ENCODE measurements at regions not wholly inside any gene's neighbourhood (a gene's known extent, or its start where the extent isn't known, plus 50 kb on each side); places are given as distances from the start of the nearest gene placed in this dataset.

DNA sequence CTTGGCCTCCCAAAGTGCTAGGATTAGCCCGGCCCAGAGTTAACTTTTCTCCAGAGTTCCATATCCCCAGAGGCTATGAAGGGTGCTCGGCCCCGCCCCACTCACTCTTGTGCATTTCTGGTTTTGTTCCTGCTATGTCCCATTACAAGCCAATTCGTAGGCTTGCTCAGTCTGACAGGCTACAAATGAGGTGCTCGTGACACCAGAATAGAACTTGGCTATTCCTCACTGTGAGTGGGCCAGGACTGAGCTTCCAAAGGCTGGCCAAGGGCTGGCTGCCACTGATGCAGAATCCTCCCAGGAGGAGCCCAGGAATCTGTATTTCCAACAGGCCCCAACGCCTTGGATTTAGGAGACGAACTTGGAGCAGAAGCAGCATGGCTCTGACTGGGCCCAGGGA is 282.7 kb upstream of the C2CD4B start:
- DNase-seq: no peak

DNA sequence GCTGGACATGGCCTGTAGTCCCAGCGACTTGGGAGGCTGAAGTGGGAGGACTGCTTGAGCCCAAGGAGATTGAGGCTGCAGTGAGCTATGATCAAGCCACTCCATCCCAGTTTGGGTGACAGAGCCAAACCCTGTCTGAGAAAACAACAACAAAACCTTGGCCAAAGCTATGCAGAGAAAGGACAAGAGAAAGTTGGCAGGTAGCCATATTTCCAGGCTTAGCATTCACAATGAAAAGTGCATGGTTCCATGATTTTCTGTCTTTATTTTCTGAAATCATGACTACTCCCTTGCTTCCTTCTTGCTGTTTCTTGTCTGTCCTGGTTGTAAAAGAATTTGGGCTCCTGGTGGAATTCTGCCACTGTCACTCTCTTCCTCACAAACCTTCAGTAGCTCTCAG is 284.6 kb upstream of the C2CD4B start:
- DNase-seq: no peak

DNA sequence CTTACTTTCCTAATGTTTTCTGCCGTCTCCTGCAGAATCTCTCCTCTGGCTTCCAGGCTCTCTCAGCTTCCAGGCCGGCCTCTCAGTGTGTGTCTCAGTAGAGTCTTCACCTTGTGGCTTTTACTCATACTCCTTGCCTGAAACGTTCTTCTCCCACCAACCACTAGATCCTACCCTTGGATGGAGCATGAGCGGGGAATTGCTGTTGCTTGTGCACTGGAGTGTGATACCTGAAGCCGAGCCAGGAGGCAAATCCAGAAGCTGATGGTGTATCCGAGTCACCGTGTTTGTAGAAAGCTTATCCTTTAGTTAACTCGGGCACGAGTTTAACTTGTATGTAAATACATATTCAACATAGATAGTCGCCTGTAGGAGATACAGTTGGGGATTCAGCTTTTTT is 285.0 kb upstream of the C2CD4B start:
- no peak for DNase-seq

DNA sequence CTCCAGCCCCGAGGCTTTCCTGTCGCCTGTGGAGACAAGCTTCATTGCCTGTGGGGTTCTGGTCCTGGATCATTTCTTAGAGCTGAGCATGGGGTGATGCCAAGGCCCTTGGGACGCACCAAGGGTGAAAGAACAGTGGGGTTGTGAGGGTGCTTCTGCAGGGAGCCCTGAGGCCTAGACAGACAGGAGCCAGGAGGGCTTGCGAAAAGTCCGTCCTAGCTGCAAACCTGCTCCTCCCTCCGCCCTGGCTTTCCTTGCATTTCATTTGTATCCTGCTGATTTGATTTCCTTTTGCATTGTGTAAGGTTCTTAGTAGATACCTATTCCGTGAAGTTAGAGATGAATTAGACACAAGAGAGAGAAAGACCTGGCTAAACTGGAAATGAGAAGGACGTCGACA is 286.9 kb upstream of the C2CD4B start:
- no peak for DNase-seq

DNA sequence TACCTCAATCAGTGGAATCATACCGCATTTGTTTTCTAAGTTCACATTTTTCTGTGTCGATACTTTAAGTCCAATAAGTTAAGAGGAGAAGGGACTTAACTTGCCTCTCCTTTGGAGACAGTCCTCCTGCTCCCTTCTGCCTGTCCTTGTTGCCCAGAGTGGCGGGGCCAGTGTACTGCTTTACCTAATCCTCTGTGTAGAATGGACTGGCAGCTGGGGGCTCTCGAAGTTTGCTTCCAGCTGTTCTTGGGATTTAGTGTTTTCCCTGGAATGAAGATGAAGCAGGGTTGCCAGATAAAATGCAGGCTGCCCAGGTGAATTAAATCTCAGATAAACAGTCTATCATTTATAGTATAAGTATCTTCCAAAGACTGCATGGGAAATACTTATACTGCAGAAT is 287.6 kb upstream of the C2CD4B start:
- DNase-seq: no peak

DNA sequence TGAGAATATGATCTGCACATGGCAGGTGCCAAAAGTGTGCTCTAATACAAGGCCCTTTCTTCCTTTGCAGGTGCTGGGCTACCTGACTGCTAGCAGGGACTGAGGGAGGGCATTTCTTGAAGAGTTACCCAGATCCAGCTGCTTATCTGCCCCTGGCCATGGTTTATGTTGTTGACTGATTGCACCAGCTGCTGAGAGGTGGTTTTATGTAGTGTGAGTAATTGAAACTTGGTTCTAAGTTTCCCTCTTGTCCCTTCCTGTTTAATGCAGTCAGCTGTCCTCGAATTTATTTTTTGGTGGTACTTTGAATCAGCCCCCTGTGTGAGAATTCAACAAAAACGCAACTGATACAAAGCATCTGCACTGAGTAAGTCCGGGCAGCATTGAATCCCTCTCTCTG is 288.3 kb upstream of the C2CD4B start:
- DNase-seq: no peak

DNA sequence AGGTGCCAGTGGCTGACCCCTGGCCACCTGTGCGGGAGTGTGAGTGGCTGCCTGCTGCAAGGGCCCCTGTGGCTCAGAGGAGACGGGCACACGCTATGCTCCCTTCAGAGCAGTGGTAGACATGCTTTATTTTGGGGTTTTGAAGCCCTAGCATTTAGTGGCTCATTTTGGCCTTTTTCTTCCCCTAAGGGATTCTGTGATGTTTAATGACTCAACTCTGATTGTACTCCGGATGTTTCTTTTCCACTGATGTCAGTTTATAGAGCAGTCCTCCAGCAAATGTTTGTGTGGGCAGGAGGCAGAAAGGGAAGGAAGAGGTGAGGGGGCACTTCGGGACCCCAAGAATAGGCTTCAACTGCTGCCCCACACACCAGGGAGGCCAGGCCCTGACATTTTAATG is 288.9 kb upstream of the C2CD4B start:
- no peak for DNase-seq

DNA sequence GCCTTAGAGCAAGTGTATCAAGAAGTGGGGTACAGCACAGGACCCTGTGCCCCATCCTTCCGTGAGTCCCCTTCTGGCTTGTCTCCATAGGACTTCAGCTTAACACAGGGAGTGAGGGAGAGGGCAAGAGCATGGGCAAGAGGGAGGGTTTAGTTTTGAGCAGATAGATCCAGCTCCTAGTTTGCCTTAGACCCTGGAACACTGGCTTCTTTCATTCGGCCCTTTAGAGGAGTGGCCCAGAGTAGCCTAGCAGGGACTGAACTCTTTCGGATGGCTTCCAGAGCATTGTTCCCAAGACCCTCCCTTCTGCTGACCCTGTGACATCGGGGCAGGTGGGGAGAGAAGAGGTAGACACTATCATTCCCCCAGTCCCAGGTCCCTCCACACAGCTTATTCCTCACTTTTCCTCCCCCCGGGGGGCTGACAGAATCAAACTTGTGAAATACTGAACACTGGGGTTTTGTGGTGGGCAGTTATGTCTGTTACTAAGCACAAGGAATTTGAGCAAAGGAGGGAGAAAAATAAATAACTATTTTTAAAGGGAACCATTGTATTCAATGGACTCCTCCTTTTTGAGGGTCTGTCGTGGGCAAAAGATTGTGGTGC is 289.6 kb upstream of the C2CD4B start:
- no peak for DNase-seq

DNA sequence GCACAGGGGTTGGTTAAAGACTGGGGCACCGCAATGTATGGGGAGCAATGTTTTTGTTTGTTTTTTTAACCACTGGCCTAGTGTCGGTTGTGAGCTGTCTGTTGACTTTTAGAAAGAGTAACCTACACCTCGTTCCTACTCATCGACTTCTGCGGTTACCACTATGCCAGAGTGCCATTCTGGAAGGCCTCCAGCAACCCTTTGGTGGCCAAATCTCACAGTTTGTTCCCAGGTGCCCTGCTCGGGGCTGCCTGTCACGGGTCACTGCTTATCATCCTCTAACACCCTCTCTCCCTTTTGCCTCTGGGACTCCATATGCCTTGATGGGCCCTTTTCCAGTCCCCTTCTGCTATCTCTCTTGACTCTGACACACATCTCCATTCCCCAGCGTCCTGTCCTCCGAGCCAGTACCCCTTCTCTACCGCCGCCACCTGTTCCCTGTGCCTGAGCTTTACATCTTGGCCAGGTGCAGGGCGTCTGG is 290.4 kb upstream of the C2CD4B start:
- no peak for DNase-seq

DNA sequence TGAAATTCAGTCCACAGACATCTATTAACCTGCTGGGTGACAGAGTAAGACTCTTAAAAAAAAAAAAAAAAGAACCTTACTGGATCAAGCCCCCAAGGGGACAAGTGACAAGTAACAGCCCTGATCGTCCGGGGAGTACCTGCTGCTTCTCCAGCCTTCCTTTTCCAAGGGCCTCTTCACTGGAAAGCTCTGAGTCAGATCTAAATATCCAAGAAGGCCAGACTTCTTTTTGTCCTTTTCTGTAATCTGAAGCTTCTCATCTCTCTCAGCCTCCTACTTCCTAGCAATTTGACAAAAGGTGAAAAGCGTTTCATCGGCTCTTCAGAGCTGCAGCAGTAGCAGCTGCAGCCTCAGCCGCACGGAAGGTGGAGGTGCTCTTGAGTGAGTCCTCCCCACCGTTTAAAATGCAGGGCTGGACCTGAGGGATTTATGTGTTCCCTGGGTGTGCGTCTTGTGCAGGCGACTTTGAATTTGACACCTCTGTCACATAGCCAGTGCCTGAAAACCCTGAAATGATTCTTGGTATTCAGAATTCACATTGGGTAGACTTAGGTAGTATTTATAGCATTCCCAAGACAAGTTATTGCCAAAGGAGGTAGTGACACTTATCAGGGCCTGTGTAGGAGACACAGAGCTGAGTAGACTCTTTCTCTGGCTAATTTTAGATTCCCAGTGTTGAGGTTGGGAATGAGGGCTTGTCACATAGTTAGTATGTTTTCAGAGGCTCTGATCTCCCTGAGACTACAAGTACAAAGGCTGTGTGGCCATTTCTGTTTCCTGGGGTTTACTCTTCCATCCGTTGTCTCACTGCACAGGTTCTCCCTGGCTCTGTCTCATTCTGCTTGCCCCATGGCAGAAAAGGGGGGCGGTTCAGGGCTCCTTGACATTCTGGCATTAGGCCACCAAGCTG is 291.2 kb upstream of the C2CD4B start:
- DNase-seq: no peak

DNA sequence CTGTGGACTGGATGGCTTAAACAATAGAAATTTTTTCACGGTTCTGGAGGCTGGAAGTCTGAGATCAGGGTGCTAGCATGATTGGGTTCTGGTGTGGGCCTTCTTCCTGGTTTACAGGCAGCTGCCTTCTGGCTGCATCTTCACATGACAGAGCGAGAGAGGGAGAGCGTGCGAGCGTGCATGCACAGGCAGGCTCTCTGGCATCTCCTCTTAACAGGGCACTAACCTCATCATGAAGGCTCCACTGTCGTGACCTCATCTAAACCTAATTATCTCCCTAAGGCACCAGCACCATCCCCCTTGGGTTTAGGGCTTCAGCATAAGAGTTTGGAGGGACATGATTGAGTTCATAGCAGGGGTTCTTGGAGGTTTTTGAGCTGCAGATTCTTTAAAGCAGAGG is 292.0 kb upstream of the C2CD4B start:
- DNase-seq: no peak

DNA sequence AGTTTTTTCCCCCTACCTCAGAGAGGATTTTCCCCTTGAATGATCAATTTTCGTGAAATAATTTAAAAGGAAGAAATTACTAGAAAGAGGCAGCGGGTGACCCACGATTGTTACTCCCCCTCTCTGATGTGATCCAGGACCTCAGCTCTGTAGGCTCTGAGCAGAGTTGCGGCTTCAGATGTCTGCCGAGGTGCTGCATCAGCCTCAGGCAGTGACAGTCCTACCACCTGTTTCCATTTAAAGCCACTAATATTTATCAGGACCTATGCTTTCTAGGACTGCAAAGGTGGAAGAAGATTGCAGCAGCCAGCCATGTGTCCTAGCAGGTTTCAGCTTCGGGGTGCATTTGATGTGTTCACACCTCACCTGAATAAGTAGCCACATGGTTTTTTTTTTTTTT is 294.8 kb upstream of the C2CD4B start:
- no peak for DNase-seq

DNA sequence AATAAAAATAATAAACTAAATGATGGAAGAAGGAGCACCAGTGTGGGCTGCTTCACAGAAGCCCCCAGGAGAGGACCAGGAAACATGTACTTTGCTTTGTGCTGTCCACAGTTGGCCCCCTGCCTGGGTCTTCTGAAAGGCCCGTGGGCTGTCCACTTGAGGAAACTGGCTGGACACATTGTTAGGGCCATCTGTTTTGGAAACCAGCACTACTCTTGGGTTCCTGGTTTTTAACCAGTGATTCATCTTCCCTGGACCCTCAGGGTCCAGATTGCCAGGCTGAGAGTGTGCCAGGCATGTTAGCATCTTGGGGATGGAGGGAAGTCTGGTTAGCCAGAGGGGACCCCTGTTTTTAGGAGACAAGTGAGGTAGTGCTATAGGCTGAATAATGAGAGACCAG is 297.2 kb upstream of the C2CD4B start:
- DNase-seq: no peak

DNA sequence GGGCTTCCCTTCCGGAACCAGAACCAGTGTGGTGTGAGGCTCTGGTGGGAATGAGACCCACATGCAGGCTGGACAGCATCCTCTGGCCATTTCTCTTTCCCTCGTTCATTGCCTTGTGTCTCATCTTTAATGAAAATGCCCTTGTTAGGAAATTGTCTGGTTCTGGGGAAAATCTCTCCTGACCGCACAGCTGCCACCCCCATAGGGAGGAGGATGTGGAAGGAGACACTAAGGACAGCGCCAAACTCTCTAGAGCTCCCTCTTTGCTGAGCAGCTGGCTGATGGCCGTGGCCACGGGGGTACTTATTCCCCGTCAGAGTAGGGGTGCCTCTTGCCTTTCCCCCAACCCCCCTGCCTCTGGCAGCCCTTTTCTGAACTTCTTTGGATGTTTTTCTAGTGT is 297.6 kb upstream of the C2CD4B start:
- DNase-seq: no peak

DNA sequence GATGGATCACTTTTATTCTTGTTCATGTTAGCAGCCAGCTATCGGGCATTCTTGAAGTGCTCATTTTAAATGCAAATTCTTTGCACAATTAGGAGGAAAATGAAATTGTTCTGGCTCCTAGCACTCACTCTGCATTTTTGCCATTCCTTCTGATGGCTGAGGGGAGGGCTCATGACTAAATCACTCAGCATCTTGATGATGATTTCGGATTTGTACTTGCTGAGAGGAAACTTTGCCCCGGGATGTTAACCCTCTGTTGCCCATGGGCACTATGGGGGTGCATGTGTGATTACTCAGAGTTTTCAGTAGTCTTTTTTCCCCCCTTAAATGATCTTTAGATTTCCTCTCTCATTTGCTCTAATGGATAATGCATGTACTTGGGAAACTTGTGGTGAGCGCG is 299.6 kb upstream of the C2CD4B start:
- no peak for DNase-seq

DNA sequence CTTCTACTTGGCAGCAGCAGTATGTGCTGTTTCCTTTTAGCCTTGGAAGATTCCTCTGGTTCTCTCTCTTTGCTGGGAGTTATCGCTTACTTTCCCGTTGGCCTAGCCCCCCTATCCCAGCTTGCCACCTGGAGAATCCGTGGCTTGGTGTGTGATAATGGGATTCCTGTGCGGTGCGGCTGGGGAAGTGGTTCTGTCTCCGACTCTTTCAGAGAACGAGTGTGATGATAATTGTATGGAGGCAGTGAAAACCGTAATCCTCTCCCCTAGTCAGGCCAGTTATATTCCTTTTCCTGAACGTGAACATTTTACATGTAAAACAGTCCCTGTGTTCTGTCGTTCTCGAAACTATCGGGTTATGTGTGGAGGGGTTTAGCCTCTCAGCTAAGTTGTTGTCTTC is 300.1 kb upstream of the C2CD4B start:
- no peak for DNase-seq

DNA sequence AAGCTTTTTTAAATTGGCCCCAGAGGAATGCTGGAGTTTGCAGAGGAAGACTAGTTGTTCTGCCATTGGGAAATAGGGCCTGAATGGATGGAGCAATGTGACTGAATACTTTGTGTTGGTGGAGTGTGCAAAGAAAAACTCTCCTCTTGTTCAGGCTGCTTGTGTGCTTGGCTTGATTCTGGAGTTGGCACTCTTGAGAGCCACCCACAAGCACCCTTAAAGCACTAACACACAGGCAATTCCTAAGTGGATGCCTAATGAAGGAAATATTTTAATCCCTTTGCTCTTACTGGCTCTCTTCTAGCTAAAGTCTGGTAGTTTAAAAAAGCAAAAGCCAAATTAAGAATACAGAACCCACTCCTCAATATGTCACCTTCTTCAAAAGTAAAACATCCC is 304.4 kb upstream of the C2CD4B start:
- no peak for DNase-seq

DNA sequence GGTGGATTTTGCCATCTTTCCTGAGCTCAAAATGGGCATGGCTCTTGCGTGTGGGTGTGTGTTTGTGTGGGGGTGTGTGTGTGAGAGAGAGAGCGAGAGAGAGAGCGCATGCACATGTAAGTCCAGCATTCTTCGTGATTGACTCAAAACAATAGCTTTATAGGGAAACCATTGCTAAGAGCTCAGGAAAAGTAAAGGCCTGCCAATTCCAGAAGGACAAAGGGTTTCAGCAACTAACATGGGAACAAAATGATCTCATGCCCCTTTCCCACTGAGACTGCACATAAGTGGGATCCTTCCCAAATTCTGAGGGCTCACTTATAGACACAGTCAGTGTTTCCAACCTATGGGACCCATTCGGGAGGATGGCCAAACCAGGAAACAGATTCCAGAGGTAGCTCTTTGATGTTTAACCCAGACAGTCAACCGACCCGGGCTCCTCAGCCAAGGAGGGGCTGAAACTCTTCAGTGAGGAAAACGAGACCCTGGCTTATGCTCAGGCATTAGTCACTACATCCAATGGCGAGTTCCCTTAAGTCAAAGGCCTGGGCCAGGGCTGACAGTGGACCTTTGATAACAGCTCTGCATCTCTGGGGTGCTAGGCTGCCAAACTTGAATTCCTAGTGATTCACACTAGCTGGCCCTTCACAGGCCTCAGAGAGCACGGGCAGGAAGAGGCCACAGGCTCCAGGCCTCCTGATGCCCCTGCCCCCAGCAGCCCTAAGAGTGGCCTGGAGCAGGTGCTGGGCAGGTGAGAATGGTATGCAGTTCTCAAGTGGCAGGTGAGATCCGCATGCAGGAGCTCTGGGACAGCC is 305.0 kb upstream of the C2CD4B start:
- no peak for DNase-seq

DNA sequence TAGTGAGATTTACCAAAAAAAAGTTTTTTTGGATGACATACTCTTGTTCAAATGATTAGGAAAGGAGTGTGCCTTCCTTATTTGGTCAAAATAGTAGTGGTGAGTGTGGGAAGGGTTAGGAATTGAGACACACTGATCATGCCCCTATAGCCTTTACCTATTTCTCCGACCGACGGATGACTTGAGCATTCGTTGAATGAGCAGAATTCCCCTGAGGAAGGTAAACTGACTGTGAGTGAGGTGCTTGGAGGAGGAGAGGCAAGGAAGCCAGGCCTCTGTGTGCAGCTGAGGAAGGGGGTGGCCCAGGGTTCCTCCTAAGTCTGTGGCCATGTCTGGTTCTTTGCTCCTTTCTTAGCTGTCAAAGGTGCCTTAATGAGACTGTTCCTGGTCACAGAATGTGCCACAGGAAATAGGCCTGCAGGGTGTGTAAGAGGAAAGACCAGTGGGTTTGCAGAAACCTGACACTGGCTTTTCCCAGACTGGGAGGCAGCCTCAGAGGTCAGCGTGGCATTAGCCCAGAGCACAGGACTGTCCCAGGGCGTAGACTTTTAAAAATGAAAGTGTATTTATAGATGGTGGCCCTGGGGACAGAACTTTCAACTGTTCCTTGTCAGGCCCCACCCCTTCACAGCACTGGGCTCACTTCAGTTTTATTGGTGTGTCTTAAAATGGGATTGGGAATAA is 307.7 kb upstream of the C2CD4B start:
- DNase-seq: no peak

DNA sequence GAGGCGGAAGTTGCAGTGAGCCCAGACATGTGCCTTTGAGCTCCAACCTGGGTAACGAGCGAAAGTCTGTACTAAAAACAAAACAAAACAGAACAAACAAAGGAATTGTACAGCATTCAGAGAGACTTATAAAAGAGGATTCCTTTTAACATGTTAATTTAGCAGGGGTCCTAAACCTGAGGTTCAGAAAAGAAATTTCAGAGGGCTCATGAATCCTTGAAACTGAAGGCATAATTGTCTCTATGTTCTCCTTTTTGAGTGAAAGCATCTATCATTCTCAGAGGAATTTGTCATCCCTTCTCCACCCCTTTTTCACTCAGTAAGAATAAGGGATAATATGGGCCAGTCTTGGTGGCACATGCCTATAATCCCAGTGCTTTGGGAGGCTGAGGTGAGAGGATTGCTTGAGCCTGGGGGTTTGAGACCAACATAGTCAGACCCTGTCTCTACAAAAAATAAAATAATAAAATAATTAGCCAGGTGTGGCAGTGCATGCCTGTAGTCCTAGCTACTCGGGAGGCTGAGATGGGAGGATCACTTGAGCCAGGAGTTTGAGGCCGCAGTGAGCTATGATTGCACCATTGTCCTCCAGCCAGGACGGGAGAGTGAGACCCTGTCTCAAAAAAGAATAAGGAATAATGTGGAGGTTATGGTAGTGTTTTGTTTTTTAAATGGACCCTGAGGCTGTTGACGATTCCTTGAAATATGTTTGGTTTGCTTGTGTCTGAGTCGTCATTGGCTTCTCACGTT is 309.1 kb upstream of the C2CD4B start:
- DNase-seq: no peak

DNA sequence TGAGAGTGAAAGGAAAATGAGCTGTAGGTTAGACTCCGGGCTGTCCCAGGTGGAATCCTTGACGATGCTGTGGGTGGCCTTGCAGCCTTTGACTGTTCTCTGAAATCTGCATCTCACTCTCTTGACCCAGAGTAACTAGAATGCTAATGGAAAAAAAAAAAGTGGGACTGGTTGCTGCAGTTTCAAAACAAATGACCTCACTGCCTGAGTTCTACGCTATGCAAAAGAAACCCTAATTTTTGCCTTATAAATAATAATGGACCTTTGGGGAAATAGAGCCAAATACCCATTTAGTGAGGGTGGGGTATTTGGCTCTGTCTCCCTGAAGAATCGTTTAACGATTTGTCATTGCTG is 309.7 kb upstream of the C2CD4B start:
- no peak for DNase-seq

DNA sequence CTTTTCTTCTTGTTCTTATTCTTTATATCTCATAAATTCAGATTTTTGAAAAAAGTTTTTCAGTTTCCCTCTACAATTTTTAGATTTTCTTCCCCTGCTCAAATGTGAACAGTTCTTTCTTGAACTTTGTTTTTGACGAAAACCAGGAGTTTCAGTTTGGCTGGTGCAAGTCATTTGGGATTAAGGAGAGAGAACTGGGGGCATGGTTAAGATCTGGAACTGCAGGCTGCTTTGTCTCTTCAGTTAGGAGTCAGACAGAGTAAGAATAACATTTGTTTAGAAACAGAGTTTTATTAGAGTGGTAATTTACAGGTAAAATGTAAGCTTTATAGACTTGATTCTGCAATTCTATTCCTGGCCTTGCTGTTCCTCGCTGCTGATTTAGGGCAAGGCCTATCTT is 310.5 kb upstream of the C2CD4B start:
- no peak for DNase-seq

DNA sequence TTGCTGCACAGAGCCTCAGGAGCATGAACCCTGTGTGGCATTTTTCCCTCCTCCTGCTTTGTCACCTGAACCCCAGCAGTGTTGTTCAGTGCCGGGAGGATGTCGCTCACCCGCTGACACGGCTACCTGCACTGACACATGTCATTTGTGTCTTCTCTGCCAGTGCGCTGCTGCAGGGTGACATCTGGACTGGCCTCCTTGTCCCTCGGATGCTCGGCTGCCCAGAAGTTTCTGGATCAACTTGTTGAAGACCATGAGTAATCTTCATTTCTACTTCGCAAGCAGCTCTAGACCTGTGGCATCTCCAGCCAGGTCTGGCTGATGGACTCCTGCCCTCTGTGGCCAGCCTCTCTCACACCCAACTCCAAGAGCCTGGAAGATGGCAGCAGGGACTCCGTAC is 311.1 kb upstream of the C2CD4B start:
- DNase-seq: no peak

Data from bone marrow (tissue), 2 donors.